SK-N-SH (cell line): ENCODE measurements at regions not wholly inside any gene's neighbourhood (a gene's known extent, or its start where the extent isn't known, plus 50 kb on each side); places are given as distances from the start of the nearest gene placed in this dataset.

Experiments used
- CTCF ChIA-PET: fragments of 300-600, 350-600 bp; formaldehyde crosslinking; extraction: SDS; loops from one replicate; lab custom pipeline; 2021; lab: Yijun Ruan, JAX
- POLR2A ChIA-PET: fragments of 350-600 bp; sonication (Branson Sonifier 250); formaldehyde crosslinking; extraction: SDS; loops from one replicate; lab custom pipeline; 2020; ENCODE audit warnings: antibody characterized with exemption, inconsistent platforms; lab: Yijun Ruan, JAX
- DNase-seq: peaks from one replicate; pipeline ENCODE4 v3.0.0; 2012
- H2AFZ ChIP-seq: fragments of 200-600 bp; sonication (generic); 2 replicates; pipeline ENCODE4 v1.8.1; 2016; ENCODE audit warnings: antibody characterized with exemption, mild to moderate bottlenecking, low read depth
- H3F3A ChIP-seq: fragments of 200-600 bp; sonication (generic); replicated peaks from 2 replicates; pipeline ENCODE3; 2016; ENCODE audit warnings: antibody characterized with exemption, mild to moderate bottlenecking; ENCODE audit not compliant: insufficient read depth
- H3K27ac ChIP-seq, 2 experiments: fragments of 200-500 bp in 1 of 2; fragments of 200-600 bp in 1 of 2; sonication (Bioruptor generic) in 1 of 2; sonication (generic), shearing (Covaris generic) in 1 of 2; 2 replicates each; pipeline versions ENCODE4 v1.5.1 to v1.6.1; 2014 to 2016; ENCODE audit warnings: low read depth in 2 of 2, inconsistent platforms in 1 of 2, low read length in 1 of 2, mild to moderate bottlenecking in 1 of 2, mixed read lengths in 1 of 2
- H3K27me3 ChIP-seq: fragments of 200-600 bp; sonication (generic), shearing (Covaris generic); 2 replicates; pipeline ENCODE4 v1.6.1; 2016; ENCODE audit warnings: mixed run types; ENCODE audit not compliant: insufficient read depth
- H3K36me3 ChIP-seq, 2 experiments: fragments of 200-500 bp in 1 of 2; fragments of 200-600 bp in 1 of 2; sonication (Bioruptor generic) in 1 of 2; sonication (generic) in 1 of 2; replicated peaks in 1 of 2; 2 replicates each; pipeline versions ENCODE3 to v1.5.1; 2014 to 2016; ENCODE audit warnings: low read length in 1 of 2, mild to moderate bottlenecking in 1 of 2; ENCODE audit not compliant: insufficient read depth in 2 of 2, control insufficient read depth in 1 of 2
- H3K4me1 ChIP-seq, 2 experiments: fragments of 200-500 bp in 1 of 2; fragments of 200-600 bp in 1 of 2; sonication (Bioruptor generic) in 1 of 2; sonication (generic), shearing (Covaris generic) in 1 of 2; 2 replicates each; pipeline versions ENCODE4 v1.5.1 to v1.6.1; 2014 to 2016; ENCODE audit warnings: low read depth in 1 of 2, low read length in 1 of 2, mixed run types in 1 of 2; ENCODE audit not compliant: insufficient read depth in 2 of 2, control insufficient read depth in 1 of 2
- H3K4me2 ChIP-seq: fragments of 200-600 bp; sonication (generic), shearing (Covaris generic); 2 replicates; pipeline ENCODE4 v1.6.1; 2017; ENCODE audit warnings: mixed run types
- H3K4me3 ChIP-seq, 2 experiments: fragments of 200-500 bp in 1 of 2; fragments of 200-600 bp in 1 of 2; sonication (Bioruptor generic) in 1 of 2; sonication (generic), shearing (Covaris generic) in 1 of 2; 2 replicates each; pipeline versions ENCODE4 v1.5.1 to v1.8.1; 2014 to 2016; ENCODE audit warnings: low read depth in 2 of 2, inconsistent platforms in 1 of 2, low read length in 1 of 2, mild to moderate bottlenecking in 1 of 2, mixed read lengths in 1 of 2, moderate library complexity in 1 of 2
- H3K79me2 ChIP-seq: fragments of 200-600 bp; sonication (generic); 2 replicates; pipeline ENCODE4 v1.8.1; 2017; ENCODE audit warnings: mild to moderate bottlenecking; ENCODE audit not compliant: insufficient read depth
- H3K9ac ChIP-seq: fragments of 200-600 bp; sonication (generic); 2 replicates; pipeline ENCODE4 v1.6.1; 2017; ENCODE audit warnings: mixed run types
- H3K9me2 ChIP-seq: fragments of 200-600 bp; sonication (generic); 2 replicates; pipeline ENCODE4 v1.6.1; 2017; ENCODE audit warnings: mixed run types
- H3K9me3 ChIP-seq: fragments of 200-600 bp; sonication (generic); 2 replicates; pipeline ENCODE4 v1.6.1; 2017; ENCODE audit warnings: mixed run types, mild to moderate bottlenecking, moderate library complexity
- H4K20me1 ChIP-seq: fragments of 200-600 bp; sonication (generic); 2 replicates; pipeline ENCODE4 v1.6.1; 2017; ENCODE audit warnings: mild to moderate bottlenecking, mixed run types; ENCODE audit not compliant: insufficient read depth
- CHD2 ChIP-seq: fragments of 150-350 bp; IDR thresholded peaks from 2 replicates; pipeline ENCODE4 v1.6.1; 2018; ENCODE audit warnings: low read length; ENCODE audit not compliant: partially characterized antibody
- ELF1 ChIP-seq: IDR thresholded peaks from 2 replicates; pipeline ENCODE4 v1.4.0; 2012
- FOSL2 ChIP-seq: IDR thresholded peaks from 2 replicates; pipeline ENCODE4 v1.4.0; 2012; ENCODE audit warnings: low read depth, mild to moderate bottlenecking, moderate library complexity, borderline replicate concordance
- FOXJ3 ChIP-seq: sonication (generic); formaldehyde crosslinking; IDR thresholded peaks from 2 replicates; pipeline ENCODE4 v1.5.1; 2020; ENCODE audit warnings: mild to moderate bottlenecking, missing genetic modification reagents
- IRF3 ChIP-seq: fragments of 150-350 bp; IDR thresholded peaks from 2 replicates; pipeline ENCODE4 v1.6.1; 2016; ENCODE audit warnings: mild to moderate bottlenecking, low read depth, low read length
- JUND ChIP-seq: IDR thresholded peaks from 2 replicates; pipeline ENCODE4 v1.4.0; 2012
- MEF2A ChIP-seq: IDR thresholded peaks from 2 replicates; pipeline ENCODE4 v1.4.0; 2012; ENCODE audit warnings: low read depth, borderline replicate concordance
- MXI1 ChIP-seq: IDR thresholded peaks from 2 replicates; pipeline ENCODE4 v1.6.1; 2012; ENCODE audit warnings: mild to moderate bottlenecking, low read depth, low read length, improper control_type of control experiment
- NFIC ChIP-seq: IDR thresholded peaks from 2 replicates; pipeline ENCODE4 v1.4.0; 2012; ENCODE audit warnings: borderline replicate concordance
- RAD21 ChIP-seq: IDR thresholded peaks from 2 replicates; pipeline ENCODE4 v1.6.1; 2012; ENCODE audit warnings: mild to moderate bottlenecking, low read length
- RCOR1 ChIP-seq: fragments of 150-350 bp; IDR thresholded peaks from 2 replicates; pipeline ENCODE4 v1.6.1; 2017; ENCODE audit warnings: antibody characterized with exemption, low read length
- REST ChIP-seq: IDR thresholded peaks from 2 replicates; pipeline ENCODE4 v1.6.1; 2012; ENCODE audit warnings: mild to moderate bottlenecking, low read depth, low read length, moderate library complexity
- RFX5 ChIP-seq: IDR thresholded peaks from 2 replicates; pipeline ENCODE4 v1.6.1; 2012; ENCODE audit warnings: mild to moderate bottlenecking, improper control_type of control experiment, low read length
- RXRA ChIP-seq: IDR thresholded peaks from 2 replicates; pipeline ENCODE4 v1.4.0; 2012; ENCODE audit warnings: low read depth, mild to moderate bottlenecking, borderline replicate concordance
- TCF12 ChIP-seq: IDR thresholded peaks from 2 replicates; pipeline ENCODE4 v1.4.0; 2012
- TEAD4 ChIP-seq: IDR thresholded peaks from 2 replicates; pipeline ENCODE4 v1.4.0; 2012; ENCODE audit warnings: mild to moderate bottlenecking, borderline replicate concordance; ENCODE audit not compliant: insufficient read depth
- USF1 ChIP-seq: IDR thresholded peaks from 2 replicates; pipeline ENCODE4 v1.4.0; 2012; ENCODE audit warnings: low read depth, borderline replicate concordance
- YY1 ChIP-seq: IDR thresholded peaks from 2 replicates; pipeline ENCODE4 v1.4.0; 2012; ENCODE audit warnings: low read depth, mild to moderate bottlenecking
- WGBS: methylation state at CpG from one replicate; pipeline ENCODE4 v1.1.6; 2017; ENCODE audit warnings: low lambda C conversion rate; 5-methylcytosine and 5-hydroxymethylcytosine counted together

- H4K20me1 ChIP-seq: no peaks in the 10 kb centered on the region
- no peaks in the 10 kb centered on the region for H3K9me2 ChIP-seq
- H3F3A ChIP-seq: no peaks in the 10 kb centered on the region
- H3K36me3 ChIP-seq: no peaks in the 10 kb centered on the region
- no peaks in the 10 kb centered on the region for H3K9me3 ChIP-seq
- TF ChIP-seq TCF12: no peak
- H3K9ac ChIP-seq: no peak overlapping the region
- no peaks in the 10 kb centered on the region for H3K27me3 ChIP-seq
- H3K27ac ChIP-seq: no peak overlapping the region
- CTCF ChIA-PET: no interaction called here
- H3K4me3 ChIP-seq: no peak overlapping the region
- 15% methylated on average over 2 of the region's 2 CpGs for WGBS
- no peaks in the 10 kb centered on the region for H3K79me2 ChIP-seq
- POLR2A ChIA-PET: no interaction called here
- H3K4me2 ChIP-seq: no peak overlapping the region
- H3K4me1 ChIP-seq: no peaks in the 10 kb centered on the region
- DNase-seq: no peak
- no peak overlapping the region for H2AFZ ChIP-seq
Observed at GRCh38 chr10:9504227-9504626, 1449.7 kb downstream of the GATA3 start.

- POLR2A ChIA-PET: no interaction called here
- Histone ChIP-seq H3K4me2 (no peak overlapping the region), H3K9me3 (no peaks in the 10 kb centered on the region), H3K36me3 (no peaks in the 10 kb centered on the region), H3K4me1 (no peaks in the 10 kb centered on the region), H3K27me3 (no peaks in the 10 kb centered on the region), H3K79me2 (no peaks in the 10 kb centered on the region), H4K20me1 (no peaks in the 10 kb centered on the region), H3K9me2 (no peaks in the 10 kb centered on the region), H3F3A (no peaks in the 10 kb centered on the region), H3K27ac (no peak overlapping the region), H3K9ac (no peak overlapping the region), H2AFZ (no peak overlapping the region), H3K4me3 (no peak overlapping the region)
- no peak for DNase-seq
- TF ChIP-seq USF1: no peak
- TF ChIP-seq CHD2: no peak
- no peak for TF ChIP-seq RAD21
- no peak for TF ChIP-seq RFX5
- no peak for TF ChIP-seq MXI1
- no peak for TF ChIP-seq YY1
- no peak for TF ChIP-seq IRF3
- no peak for TF ChIP-seq ELF1
- TF ChIP-seq REST: no peak
- no peak for TF ChIP-seq NFIC
- no peak for TF ChIP-seq MEF2A
- TF ChIP-seq TEAD4: no peak
- no peak for TF ChIP-seq RXRA
- TF ChIP-seq JUND: no peak
- no peak for TF ChIP-seq FOSL2
- no peak for TF ChIP-seq FOXJ3 (CRISPR knock-in tag)
- TF ChIP-seq RCOR1: no peak
- CTCF ChIA-PET: no interaction called here
- 9% methylated on average over 2 of the region's 2 CpGs for WGBS
Observed at GRCh38 chr10:9505546-9505945, 1451.1 kb downstream of the GATA3 start.
